ENCODE measurements at regions not wholly inside any gene's neighbourhood (a gene's known extent, or its start where the extent isn't known, plus 50 kb on each side); places are given as distances from the start of the nearest gene placed in this dataset.
"Not testable (repeated sequence)": the region's sequence is repeated elsewhere in the genome, so short reads cannot be mapped to it uniquely, and the experiment has no call there.

GRCh38 chr18:65671621-65672415, 79.0 kb upstream of the CDH7 start:
- no peak for DNase-seq

- not testable (repeated sequence) for DNase-seq
Observed at GRCh38 chr18:65670145-65670544, 80.7 kb upstream of the CDH7 start.

- no peak for DNase-seq
Observed at GRCh38 chr18:65661391-65661790, 89.4 kb upstream of the CDH7 start.

- DNase-seq: no peak
Observed at GRCh38 chr18:65659912-65660311, 90.9 kb upstream of the CDH7 start.

GRCh38 chr18:65659312-65659711, 91.5 kb upstream of the CDH7 start:
- DNase-seq: no peak

GRCh38 chr18:65651192-65651591, 99.6 kb upstream of the CDH7 start:
- DNase-seq: no peak

- DNase-seq: no peak
Observed at GRCh38 chr18:65632236-65632635, 118.6 kb upstream of the CDH7 start.

- DNase-seq: no peak
Observed at GRCh38 chr18:65631766-65632165, 119.0 kb upstream of the CDH7 start.

- DNase-seq: no peak
Observed at GRCh38 chr18:65628390-65628789, 122.4 kb upstream of the CDH7 start.

GRCh38 chr18:65623676-65624075, 127.1 kb upstream of the CDH7 start:
- DNase-seq: no peak

- DNase-seq: no peak
Observed at GRCh38 chr18:65622436-65622835, 128.4 kb upstream of the CDH7 start.

GRCh38 chr18:65620076-65620696, 130.6 kb upstream of the CDH7 start:
- DNase-seq: no peak

GRCh38 chr18:65610939-65611338, 139.9 kb upstream of the CDH7 start:
- DNase-seq: no peak

GRCh38 chr18:65608471-65608870, 142.3 kb upstream of the CDH7 start:
- DNase-seq: no peak

- DNase-seq: no peak
Observed at GRCh38 chr18:65607161-65607560, 143.7 kb upstream of the CDH7 start.

GRCh38 chr18:65606551-65607130, 144.2 kb upstream of the CDH7 start:
- no peak for DNase-seq

GRCh38 chr18:65605352-65605751, 145.5 kb upstream of the CDH7 start:
- DNase-seq: not testable (repeated sequence)

GRCh38 chr18:65601775-65602174, 149.0 kb upstream of the CDH7 start:
- no peak for DNase-seq

- no peak for DNase-seq
Observed at GRCh38 chr18:65592435-65592834, 158.4 kb upstream of the CDH7 start.

- no peak for DNase-seq
Observed at GRCh38 chr18:65587491-65587890, 163.3 kb upstream of the CDH7 start.

- not testable (repeated sequence) for DNase-seq
Observed at GRCh38 chr18:65582094-65582493, 168.7 kb upstream of the CDH7 start.

GRCh38 chr18:65568866-65569265, 181.9 kb upstream of the CDH7 start:
- no peak for DNase-seq

- DNase-seq: no peak
Observed at GRCh38 chr18:65567372-65567771, 183.4 kb upstream of the CDH7 start.

GRCh38 chr18:65548316-65548715, 202.5 kb upstream of the CDH7 start:
- no peak for DNase-seq
